Activated CD4-positive, alpha-beta T cell treated with anti-CD3 and anti-CD28 coated beads, Interleukin-2, amount 50 U/mL, for 16 hours (primary cell): ENCODE measurements at regions not wholly inside any gene's neighbourhood (a gene's known extent, or its start where the extent isn't known, plus 50 kb on each side); places are given as distances from the start of the nearest gene placed in this dataset.
"Not testable (repeated sequence)": the region's sequence is repeated elsewhere in the genome, so short reads cannot be mapped to it uniquely, and the experiment has no call there.

Experiments used
- DNase-seq: peaks from one replicate; pipeline ENCODE4 v3.0.0-alpha.2; 2020

DNA sequence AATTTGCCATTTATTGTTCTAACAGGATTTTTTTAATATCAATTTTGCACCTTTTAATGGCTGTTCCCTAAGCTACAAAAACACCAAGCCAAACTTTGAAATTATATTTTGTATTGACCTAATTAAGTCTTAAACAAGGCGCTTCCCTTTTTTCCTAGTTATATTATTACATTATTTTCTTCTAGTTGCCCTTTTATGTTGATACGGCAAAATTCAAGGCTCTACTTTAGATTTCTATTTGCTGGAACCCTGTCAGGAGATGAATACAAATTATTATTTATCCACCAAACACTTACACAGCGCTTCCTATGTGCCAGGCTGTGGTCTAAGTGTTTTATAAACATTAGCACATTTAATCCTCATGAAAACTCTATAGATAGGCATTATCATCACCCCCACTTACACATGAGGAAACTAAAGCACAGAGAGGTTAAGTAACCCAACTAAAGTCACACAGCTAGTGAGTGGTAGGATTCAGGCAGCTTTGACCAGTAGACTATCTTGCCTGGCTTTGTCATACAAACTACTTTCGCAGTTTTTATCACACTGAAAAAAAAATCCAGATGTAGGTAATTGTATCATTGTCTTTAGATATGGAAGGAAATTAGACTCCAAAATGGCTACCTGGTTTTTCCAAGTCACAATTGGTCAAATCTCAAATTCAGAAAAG lies 456.5 kb downstream of the STK39 start:
- DNase-seq: no peak

DNA sequence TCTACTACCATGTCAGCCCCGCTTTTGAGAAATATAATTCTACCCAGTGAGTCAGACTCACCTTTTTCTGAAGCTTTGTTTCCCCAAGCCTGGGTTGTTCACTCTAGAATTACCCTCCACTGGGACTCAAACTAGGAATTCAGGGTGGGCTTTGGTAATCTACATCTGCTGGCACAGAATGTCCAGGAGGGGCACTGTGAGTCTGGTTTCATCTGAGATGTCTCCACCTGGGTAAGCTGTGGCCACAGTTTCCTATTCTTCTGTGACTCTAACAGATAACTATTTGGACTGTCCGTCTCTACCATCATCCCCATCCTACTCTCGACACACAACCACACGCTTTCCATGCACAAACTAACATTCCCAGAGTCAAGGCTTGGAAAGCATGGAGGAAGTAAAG lies 457.2 kb downstream of the STK39 start:
- DNase-seq: no peak

DNA sequence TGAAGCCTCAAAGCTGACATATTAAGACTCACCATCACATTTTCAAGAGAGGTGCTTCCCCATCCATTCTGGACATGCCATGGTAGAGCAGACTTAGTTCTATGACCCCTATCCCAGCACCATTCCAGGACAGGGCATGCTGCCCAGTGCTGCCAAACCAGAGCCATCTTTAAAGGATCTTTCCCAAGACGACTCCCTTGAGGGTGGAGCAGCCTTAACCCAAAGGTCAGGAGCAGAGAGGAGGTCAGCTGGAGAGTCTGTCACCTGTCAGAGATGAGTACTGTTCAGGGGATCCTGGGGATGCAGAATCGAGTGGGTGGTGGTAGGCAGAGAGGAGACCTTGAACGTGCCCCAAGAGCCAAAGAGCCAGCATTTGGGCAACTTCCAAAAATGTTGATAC lies 459.8 kb downstream of the STK39 start:
- no peak for DNase-seq

DNA sequence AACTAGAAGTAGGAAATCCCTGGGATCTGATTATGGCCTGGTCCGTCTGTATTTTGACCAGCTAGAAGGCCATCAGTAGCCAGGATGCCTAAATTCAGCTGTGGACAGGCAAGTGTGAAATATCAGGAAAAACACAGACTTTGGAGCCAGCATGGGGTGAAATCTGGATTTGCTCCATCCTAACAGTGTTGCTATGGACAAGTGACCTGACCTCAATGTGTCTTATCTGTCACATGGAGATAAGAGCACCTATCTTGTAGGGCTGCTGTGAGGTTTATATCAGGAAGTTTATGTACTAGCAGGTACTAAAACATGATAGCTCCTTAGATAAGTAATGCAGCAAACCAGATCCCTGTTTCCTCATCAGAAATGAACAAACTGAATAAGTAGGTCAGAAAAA lies 460.4 kb downstream of the STK39 start:
- no peak for DNase-seq

DNA sequence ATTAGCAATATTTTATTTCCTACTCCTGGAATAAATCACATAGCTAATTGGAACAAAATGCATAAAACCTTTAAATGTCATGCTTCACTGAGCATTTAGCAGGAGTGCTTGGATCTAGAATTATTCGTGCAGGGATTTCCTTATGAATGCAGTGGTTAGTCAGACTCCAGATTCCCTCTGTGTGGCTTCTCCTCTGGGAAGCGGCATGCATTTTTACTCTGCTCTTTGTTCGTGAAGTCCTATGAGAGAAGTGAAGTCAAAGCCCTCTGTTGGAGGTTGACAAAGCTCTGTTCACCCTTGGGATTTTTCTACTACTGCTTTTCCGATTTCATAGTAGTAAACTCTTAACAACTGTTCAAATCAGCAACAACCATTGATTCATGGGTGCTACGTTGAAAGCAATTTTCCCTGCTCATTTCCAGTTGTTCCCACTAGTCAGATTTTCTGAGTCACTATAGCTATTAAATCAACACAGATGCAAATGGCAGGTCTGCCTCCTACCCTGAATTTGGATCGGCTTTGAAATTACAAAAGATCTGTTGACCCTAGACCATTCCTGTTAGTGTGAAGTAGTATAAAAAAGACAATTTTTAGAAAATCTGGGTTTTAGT lies 461.7 kb downstream of the STK39 start:
- no peak for DNase-seq

DNA sequence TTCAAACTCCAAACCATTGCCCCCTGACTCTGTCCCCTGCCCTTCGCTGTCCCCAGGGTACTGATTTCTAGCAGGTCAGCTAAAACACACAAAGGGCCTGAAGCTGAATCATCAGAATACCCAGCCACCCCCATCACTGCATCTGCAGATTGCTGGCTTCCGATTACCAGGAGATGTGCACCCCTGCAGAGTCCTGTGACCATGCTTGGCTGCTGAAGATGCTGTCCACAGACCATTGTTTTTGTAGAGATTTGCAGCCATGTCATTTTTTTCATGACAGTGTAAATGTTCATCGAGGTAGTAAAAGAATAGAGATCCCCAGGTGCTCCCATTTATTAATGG lies 463.3 kb downstream of the STK39 start:
- DNase-seq: no peak

DNA sequence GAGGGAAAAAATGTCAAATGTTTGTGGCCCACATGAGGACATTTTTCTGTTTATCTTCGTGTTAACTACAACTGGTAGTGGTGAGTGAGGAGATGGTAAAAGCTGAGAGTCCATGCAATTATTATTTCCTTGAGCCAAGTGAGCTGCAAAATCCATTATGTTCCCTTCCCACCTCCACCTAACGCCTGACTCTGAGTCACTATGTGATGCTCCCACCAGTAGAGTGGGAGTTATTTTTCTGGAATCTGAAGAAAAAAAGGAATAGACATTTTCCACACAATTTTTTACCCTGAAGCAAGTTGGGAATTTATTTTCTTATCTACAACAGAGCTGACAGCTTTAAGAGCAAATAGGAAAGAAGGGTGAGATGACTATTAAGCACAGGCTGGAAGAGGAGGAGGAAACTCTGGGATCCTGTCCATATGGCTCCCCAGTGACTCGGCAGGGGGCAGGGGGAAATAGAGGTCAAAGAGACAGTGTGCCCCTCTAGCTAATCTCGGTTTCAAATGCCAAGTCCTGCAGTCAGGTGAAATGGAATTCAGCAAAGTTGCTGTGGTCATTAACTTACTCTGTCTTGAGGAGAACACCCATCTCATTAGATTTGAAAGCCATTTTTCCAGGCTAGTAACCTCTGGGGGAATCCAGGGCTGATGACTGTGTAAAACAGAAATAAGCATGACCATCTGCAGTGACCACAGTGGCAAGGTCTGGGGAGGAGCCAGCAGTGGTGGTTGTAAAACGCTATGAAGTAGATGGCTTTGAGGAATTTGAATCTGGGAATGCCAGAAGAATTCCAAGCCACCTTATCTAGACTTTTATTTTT lies 463.9 kb downstream of the STK39 start:
- DNase-seq: no peak

DNA sequence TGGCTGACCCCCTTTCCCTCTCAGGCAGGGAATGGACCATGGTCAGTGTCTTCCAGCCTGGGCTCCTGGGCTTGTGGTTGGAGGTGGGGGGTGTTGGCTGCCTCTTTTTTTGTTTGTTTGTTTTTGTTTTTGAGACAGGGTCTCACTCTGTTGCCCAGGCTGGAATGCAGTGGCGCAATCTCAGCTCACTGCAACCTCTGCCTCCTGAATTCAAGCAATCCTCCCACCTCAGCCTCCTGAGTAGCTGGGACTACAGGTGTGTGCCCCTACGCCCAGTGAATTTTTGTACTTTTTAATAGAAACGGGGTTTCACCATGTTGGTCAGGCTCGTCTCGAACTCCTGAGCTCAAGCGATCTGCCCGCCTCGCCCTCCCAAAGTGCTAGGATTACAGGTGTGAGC lies 465.8 kb downstream of the STK39 start:
- not testable (repeated sequence) for DNase-seq

DNA sequence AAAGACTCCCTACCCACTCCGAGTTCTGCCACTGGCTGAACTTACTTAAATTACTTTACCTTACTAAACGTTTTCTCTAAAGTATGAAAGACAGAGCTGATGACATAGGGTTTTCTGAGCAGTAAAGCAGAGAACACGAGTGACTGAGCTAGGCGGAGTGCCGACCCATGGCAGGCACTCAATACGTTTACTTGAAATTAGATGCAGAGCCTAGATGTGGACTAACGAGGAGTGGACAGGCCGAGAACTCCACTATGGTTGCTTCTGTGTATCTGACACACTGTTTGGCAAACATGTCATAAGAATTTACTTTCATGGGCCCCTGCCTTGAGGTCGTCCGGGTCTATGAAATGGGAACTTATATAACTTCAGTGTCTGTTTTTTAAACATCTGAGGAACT lies 471.0 kb downstream of the STK39 start:
- no peak for DNase-seq

DNA sequence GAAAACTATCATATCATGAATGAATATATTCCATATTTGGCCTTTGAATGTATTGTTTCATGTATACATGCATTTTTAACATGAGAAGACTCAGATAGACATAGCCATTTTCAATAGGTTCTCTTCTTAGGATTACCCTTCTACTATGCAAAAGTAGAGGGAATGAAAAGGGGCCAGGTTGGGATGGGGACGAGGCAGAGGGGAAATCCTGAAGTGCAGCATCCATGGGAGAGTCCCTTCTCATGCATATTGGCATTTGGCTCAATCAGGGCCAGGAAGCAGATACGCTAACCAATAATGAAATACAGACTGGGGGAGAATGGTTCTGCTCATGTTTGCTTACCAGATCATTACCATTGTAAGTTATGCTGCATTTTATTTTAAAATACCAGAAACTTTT lies 475.8 kb downstream of the STK39 start:
- no peak for DNase-seq

DNA sequence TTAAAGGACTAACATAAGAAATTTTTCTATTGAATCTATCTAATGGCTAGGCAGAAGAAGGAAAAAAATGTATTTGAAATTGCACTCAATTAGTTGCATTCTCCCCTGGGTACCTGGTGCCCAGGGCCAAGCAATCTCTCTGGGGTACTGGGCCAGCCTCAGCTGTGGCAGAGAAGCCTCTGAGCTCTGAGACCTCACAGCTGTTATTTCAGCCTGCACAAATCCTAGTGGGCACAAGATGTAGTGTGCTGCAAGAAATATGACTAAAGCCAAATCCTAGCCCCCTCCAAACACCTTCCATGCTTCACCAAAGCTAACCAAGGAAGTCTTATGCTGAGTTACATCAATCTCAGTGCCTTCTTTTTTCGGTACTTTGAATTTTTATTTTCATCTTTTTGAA lies 478.4 kb downstream of the STK39 start:
- no peak for DNase-seq

DNA sequence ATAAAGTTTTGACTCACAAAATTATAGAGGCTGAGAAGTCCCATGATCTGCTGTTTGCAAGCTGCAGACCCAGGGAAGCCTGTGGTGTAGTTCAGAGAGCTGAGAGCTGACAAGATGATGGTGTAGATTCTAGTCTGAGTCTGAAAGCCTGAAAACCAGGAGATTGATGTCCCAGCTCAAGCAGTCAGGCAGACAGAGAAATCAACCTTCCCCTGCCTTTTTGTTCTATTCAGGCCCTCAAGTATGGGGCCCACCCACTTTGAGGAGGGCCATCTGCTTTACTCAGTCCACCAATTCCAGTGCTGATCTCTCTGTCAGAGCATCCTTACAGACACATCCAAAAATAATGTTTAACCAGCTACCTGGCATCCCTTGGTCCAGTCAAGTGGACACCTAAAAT lies 479.6 kb downstream of the STK39 start:
- DNase-seq: no peak

DNA sequence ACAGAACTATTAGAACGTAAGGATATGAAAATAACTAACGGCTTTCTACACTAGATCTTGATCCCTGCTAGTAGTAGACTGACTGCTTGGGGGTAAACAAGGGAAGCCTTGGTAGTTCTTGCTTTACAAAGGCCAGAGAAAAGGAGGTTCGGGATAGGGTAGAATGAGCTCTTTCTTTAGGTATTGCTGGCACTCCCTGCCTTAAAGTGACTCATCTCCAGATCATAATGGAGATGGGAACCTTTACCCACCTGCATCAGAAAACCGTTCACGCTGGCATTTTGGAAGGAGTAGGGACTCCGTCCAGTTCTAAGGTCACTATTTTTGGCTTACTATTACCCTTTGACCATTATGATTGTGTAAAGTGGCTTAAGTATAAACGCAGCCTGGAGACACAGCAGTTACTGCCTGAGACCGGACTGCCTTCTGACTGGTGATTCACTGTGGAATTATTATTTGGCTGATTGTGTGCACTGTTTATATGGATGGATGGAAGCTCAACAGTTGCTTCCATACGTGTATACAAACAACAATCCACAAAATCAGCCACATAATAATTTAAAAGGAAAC lies 482.5 kb downstream of the STK39 start:
- DNase-seq: no peak

DNA sequence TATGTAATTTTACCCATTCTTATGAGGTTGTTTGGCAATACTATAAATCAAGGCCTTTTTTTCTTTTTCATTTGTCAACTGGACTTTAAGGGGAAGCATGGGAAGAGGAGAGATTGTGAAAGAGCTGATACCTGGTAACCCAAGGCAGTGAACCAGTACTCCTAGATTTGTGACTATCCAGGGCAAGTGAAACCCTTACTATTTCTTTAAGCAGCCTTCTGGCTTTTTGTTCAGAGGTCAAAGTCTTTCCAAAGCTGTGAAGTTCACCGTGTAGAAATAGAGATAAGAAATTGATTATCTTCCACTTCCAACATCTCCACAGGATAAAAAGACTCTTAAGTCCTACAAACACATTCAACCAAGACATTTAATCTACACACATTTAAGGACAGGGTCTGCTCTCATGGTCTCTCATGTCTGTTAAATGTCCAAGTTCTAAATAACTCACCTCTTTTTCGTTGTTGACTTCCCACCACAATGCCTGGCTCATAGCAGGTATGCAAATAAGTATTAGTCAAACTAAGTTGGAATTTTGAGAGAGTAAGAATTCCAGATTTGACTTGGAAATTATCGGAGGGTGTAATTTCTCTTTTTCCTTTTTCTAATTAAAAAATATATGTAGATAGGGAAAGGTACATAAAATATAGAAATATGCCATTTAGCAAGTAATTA lies 485.8 kb downstream of the STK39 start:
- no peak for DNase-seq

DNA sequence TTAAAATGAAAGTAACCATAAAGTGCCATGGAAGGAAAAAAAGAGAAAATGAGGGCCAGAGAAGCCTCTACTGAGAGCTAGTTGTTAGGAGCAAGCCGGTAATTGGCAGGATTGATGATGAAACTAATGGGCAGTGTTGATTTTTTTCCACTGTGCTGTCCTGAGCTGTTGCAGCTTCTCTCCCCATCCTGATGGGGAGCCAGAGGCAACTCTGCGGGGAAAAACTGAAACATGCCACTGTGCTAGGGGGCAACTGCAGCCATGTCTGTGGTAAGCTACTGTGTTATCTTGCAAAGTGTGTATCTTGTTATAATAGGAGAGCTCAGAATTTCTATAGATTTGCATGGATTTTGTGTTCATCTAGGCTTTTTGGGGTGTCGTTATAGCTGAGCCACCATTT lies 487.9 kb downstream of the STK39 start:
- no peak for DNase-seq

DNA sequence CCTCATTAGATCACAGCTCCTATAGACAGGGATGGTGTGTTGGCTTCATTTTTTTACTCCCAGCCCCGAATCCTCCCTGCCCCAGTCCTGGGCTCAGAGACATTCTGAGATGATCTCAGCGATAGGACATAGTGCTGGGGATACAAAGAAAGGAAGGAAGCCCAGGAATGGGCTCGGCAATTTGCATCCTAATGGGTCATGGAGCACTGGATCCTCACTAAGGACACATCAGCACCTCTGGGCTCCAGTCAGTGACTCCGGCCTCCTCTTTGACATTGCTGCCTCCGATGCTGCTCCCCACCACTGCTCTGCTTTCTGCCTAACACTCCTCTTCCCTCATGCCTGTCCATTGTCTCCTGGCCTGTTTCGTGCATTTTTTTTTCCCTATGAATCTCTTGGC lies 489.1 kb downstream of the STK39 start:
- no peak for DNase-seq

DNA sequence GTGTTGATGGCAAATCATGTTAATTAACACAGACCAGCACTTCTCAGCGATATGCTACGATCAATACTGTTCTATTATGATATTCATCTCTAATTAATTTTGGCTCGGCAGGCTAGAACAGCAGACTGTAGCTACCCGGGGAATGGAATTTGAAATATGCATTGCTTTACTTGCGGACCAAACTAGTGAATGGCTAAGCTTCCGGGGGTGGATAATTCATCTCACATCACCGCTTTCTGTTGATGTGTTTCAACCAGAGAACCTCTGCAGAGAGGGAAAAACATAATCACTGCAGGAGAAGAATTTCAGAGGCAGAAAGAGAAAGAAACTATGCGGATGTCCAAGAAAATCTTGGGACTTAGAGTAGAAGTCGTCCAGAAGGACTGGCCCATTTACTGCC lies 490.9 kb downstream of the STK39 start:
- no peak for DNase-seq

DNA sequence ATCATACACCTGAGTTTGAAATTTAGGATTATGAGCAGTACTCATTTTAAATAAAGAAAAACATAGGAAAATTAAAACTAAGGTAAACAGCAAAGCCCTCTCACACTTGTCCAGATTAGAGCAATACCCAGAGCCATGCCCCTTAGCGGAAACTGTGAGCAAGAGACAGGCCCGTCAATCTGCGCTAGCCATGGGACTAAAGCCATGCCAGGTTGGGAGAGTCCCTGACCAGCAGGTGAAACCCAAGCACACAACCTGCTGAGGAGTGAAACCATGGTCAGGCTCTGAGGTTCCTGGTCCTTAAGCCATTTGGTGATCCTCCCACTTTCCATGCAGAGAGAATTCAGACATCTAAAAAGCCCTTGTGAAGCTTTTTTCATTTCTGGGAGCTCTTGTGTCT lies 494.3 kb downstream of the STK39 start:
- DNase-seq: no peak

DNA sequence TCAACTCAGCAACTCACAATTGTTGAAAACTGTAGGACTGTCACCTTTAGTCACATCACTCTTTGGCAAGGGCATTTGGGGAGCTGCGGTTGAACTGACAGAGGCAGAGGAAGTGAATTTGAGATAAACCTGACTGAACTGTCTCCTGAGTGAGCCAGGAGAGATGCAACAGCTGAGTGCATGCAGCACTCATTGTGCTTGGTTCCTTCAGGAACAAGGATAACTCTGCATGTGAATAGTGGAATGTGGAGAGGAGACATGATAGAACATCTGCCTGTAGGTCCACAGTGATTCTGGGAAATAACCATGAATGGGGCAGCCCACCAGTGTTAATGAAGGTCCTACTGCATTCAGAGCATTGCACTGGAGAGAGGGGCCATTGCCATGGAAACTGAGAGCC lies 494.7 kb downstream of the STK39 start:
- DNase-seq: no peak

DNA sequence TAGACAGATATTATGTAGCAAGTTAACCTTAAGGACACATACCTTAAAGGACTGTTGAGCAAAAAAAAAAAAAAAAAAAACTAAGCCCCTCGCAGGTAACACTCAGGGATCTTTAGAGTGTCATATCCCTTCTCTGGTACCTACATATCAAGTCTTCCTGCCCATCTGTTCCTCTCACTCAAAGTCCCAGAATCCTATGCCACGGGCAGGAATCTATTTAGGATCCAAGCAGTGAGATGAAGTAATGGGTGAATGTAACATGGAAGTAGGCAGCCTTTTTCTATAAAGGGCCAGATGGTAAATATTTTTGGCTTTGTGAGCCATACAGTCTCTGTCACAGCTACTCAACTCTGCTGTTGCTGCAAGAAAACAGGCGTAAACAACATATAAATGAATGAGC lies 496.7 kb downstream of the STK39 start:
- no peak for DNase-seq

DNA sequence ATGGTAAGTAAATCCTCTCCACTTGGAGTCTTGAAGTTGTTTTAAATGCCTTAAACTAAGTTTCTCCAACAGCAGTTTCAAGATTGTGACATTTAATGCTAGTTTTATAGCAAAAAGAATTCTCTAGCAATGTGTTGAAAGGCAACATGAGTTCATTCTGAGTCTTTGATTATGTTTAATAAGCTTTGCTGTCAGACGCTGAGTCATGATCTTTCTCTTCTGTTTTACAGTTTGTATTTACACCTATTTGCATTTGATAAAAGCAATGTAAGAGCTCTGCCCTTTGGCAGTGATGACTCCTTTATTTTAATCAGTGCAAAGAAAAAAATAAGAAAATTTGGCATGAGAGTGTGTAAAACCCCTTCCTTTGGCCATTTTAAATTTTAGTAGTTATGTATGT lies 497.7 kb downstream of the STK39 start:
- no peak for DNase-seq

DNA sequence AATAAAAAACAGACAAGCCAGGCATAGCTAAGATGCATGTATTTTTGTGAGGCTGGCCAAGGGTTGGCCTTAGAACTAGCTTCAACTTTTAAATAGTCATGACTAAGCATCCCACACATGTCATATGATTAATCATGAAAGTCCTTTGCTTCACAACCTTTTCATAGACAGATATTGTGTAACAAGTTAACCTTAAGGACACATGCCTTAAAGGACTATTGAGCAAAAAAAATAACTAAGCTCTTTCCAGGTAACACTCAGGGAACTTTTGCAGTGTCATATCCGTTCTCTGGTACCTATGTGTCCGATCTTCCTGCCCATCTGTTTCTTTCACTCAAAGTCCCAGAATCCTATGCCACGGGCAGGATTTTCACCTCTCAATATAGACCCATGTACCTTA lies 498.4 kb downstream of the STK39 start:
- peak; percentile 10 for DNase-seq

DNA sequence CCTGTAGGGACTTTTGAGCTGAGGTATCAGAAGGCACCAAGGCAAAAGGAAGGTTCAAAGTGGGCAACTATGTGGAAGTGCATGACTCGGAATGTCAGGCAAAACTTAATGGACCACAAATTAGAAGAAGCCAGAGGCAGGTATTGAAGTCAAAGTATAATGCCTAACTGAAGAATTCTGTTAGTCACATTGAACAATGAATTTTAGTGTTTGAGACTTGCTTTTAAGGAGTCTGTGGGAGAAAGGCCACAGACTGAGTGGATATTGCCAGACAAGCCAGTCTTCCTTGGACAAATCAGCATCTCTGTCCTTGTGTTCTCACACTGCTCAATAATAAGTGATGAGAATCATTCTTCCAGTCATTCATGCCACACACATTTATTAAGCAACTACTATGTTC lies 498.9 kb downstream of the STK39 start:
- DNase-seq: no peak

DNA sequence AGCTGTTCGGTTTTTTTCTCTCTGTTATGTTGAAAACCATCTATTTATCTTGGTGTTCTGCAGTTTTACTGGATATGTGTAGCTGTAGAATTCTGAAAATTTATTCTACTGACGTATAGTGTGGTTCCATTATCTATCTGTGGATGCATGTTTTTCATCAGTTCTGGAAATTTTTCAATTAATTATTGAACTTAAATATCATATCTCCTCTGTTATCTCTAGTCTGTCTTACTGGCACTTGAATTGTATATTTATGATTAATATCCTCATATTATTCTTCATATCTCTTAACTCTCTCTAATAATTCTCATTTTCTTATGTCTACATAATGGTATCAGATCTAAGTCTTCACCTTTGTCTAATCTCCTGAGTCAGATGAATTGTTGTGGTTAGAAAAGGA lies 501.7 kb downstream of the STK39 start:
- no peak for DNase-seq
